Gastrocnemius medialis (tissue), 4 donors: ENCODE measurements at regions not wholly inside any gene's neighbourhood (a gene's known extent, or its start where the extent isn't known, plus 50 kb on each side); places are given as distances from the start of the nearest gene placed in this dataset.
A peak's percentile ranks its signal among the peaks of the same experiment; 100 is the strongest.
"Not testable (repeated sequence)": the region's sequence is repeated elsewhere in the genome, so short reads cannot be mapped to it uniquely, and the experiment has no call there.

ENCODE experiments used
- ATAC-seq, 2 donors: fragments of 150-250 bp; one replicate each; pipeline ENCODE4 v1.9.1; 2016
- DNase-seq, 2 donors: peaks; one replicate each; pipeline ENCODE4 v3.0.0-alpha.2; 2019
- H3K27ac ChIP-seq, 4 donors: fragments of 200-600 bp; sonication (generic); 1 replicate in 1 of 4; 2 replicates in 3 of 4; pipeline ENCODE4 v1.5.1; 2016 to 2018; ENCODE audit warnings: mild to moderate bottlenecking in 2 of 4, moderate library complexity in 1 of 4
- H3K27me3 ChIP-seq, 3 donors: fragments of 200-600 bp; sonication (generic) in 2 of 3; 1 replicate in 1 of 3; 2 replicates in 2 of 3; pipeline versions ENCODE4 v1.5.1 to v1.6.0; 2016 to 2019; ENCODE audit warnings: mild to moderate bottlenecking in 1 of 3, moderate library complexity in 1 of 3
- H3K36me3 ChIP-seq, 2 donors: fragments of 200-600 bp; sonication (generic) in 1 of 2; one replicate each; pipeline ENCODE4 v1.5.1; 2017 to 2018
- H3K4me1 ChIP-seq, 2 donors: fragments of 200-600 bp; sonication (generic) in 1 of 2; one replicate each; pipeline ENCODE4 v1.5.1; 2016 to 2017; ENCODE audit warnings: mild to moderate bottlenecking in 2 of 2
- H3K4me3 ChIP-seq, 4 donors: fragments of 200-600 bp; sonication (generic) in 3 of 4; 1 replicate in 1 of 4; 2 replicates in 3 of 4; pipeline ENCODE4 v1.5.1; 2016 to 2019; ENCODE audit warnings: mild to moderate bottlenecking in 2 of 4
- H3K9me3 ChIP-seq, 3 donors: fragments of 200-600 bp; sonication (generic) in 2 of 3; 1 replicate in 1 of 3; 2 replicates in 2 of 3; pipeline ENCODE4 v1.5.1; 2016 to 2019
- POLR2A ChIP-seq, 2 donors: fragments of 450-650 bp; IDR thresholded peaks; one replicate each; pipeline ENCODE4 v1.6.1; 2017; ENCODE audit warnings: antibody characterized with exemption in 2 of 2, mild to moderate bottlenecking in 2 of 2, moderate library complexity in 2 of 2
- in situ Hi-C, 4 donors: fragments of 200-750 bp; cut with MboI; loops; one replicate each; pipeline versions ENCODE4 v1.15.0 to v1.8.0; 2017; ENCODE audit warnings: low sequenced_read_pairs in 4 of 4
- intact Hi-C: fragments of 100-400 bp; cut with DNase I; formaldehyde crosslinking; loops from one replicate; pipeline ENCODE4 v1.15.1; 2023; ENCODE audit warnings: low total_unique reads
- TF ChIP-seq, protein P1 (sequence below), 5 experiments: fragments of 450-650 bp in 3 of 5; fragments of 200-600 bp in 2 of 5; sonication (generic) in 2 of 5; IDR thresholded peaks in 4 of 5; conservative IDR thresholded peaks in 1 of 5; 1 replicate in 4 of 5; 2 replicates in 1 of 5; pipeline ENCODE4 v1.5.1; 2016 to 2019; ENCODE audit warnings: antibody characterized with exemption in 5 of 5, mild to moderate bottlenecking in 3 of 5, moderate library complexity in 3 of 5

- in situ Hi-C loops (no loop called here), intact Hi-C loops (no loop called here)
- no peaks in the 10 kb centered on the region for H3K9me3 ChIP-seq
- H3K4me3 ChIP-seq = no peak overlapping the region
- no peak for DNase-seq
- no peaks in the 10 kb centered on the region for H3K27me3 ChIP-seq
- no peak for ATAC-seq
- no peak for TF ChIP-seq POLR2A (IDR thresholded peaks at IDR 0.05)
- TF ChIP-seq, protein P1, sequence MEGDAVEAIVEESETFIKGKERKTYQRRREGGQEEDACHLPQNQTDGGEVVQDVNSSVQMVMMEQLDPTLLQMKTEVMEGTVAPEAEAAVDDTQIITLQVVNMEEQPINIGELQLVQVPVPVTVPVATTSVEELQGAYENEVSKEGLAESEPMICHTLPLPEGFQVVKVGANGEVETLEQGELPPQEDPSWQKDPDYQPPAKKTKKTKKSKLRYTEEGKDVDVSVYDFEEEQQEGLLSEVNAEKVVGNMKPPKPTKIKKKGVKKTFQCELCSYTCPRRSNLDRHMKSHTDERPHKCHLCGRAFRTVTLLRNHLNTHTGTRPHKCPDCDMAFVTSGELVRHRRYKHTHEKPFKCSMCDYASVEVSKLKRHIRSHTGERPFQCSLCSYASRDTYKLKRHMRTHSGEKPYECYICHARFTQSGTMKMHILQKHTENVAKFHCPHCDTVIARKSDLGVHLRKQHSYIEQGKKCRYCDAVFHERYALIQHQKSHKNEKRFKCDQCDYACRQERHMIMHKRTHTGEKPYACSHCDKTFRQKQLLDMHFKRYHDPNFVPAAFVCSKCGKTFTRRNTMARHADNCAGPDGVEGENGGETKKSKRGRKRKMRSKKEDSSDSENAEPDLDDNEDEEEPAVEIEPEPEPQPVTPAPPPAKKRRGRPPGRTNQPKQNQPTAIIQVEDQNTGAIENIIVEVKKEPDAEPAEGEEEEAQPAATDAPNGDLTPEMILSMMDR (IDR thresholded peaks at IDR 0.05 in 4 of 5, conservative IDR thresholded peaks at IDR 0.05 in 1 of 5) = no peak
- no peaks in the 10 kb centered on the region for H3K36me3 ChIP-seq
- no peaks in the 10 kb centered on the region for H3K4me1 ChIP-seq
- no peak overlapping the region for H3K27ac ChIP-seq
Observed at GRCh38 chr3:56937580-56937979, 122.9 kb upstream of the SPATA12 start.

- Histone ChIP-seq H3K36me3 (no peaks in the 10 kb centered on the region), H3K27me3 (no peaks in the 10 kb centered on the region), H3K27ac (no peak overlapping the region), H3K4me1 (peaks cover 0 to 3% of the 10 kb centered on the region in 2 donors), H3K4me3 (no peak overlapping the region), H3K9me3 (no peaks in the 10 kb centered on the region)
- in situ Hi-C loops = no loop called here
- DNase-seq (no peak), ATAC-seq (no peak)
- intact Hi-C loops = no loop called here
- no peak for TF ChIP-seq POLR2A (IDR thresholded peaks at IDR 0.05)
- TF ChIP-seq, protein P1 (IDR thresholded peaks at IDR 0.05 in 4 of 5, conservative IDR thresholded peaks at IDR 0.05 in 1 of 5) = no peak
Observed at GRCh38 chr3:56935811-56936210, 124.7 kb upstream of the SPATA12 start.

DNA sequence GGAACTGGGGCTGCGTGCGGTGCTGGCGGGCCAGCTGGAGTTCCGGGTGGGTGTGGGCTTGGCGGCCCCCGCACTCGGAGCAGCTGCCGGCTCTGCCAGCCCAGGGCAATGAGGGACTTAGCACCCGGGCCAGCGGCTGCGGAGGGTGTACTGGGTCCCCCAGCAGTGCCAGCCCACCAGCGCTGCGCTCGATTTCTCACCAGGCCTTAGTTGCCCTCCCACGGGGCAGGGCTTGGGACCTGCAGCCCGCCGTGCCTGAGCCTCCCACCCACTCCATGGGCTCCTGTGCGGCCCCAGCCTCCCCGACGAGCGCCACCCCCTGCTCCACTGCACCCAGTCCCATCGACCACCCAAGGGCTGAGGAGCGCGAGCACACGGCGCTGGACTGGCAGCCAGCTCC is 126.0 kb upstream of the SPATA12 start:
- H3K27me3 ChIP-seq, H3K9me3 ChIP-seq, H3K36me3 ChIP-seq, in situ Hi-C loops, H3K4me1 ChIP-seq, ATAC-seq, DNase-seq, H3K27ac ChIP-seq, H3K4me3 ChIP-seq, intact Hi-C loops: not testable (repeated sequence)

DNA sequence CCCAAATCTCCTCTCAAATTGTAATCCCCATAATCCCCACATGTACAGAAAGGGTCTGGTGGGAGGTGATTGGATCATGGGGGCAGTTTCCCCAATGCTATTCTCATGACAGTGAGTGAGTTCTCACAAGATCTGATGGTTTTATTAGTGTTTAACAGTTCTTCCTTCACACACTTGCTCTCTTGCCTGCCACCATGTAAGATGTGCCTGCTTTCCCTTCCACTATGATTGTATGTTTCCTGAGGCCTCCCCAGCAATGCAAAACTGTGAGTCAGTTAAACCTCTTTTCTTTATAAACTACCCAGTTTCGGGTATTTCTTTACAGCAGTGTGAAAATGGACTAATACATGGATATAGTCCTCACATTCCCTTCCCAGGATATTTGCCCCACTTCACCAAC is 126.7 kb upstream of the SPATA12 start:
- Histone ChIP-seq H3K4me3 (no peak overlapping the region), H3K27me3 (no peaks in the 10 kb centered on the region), H3K9me3 (no peaks in the 10 kb centered on the region), H3K4me1 (peaks cover 0 to 6% of the 10 kb centered on the region in 2 donors), H3K27ac (no peak overlapping the region), H3K36me3 (no peaks in the 10 kb centered on the region)
- in situ Hi-C loops (no loop called here), intact Hi-C loops (no loop called here)
- DNase-seq (no peak), ATAC-seq (no peak)
- TF ChIP-seq POLR2A (IDR thresholded peaks at IDR 0.05) = no peak
- TF ChIP-seq, protein P1 (IDR thresholded peaks at IDR 0.05 in 4 of 5, conservative IDR thresholded peaks at IDR 0.05 in 1 of 5) = no peak

DNA sequence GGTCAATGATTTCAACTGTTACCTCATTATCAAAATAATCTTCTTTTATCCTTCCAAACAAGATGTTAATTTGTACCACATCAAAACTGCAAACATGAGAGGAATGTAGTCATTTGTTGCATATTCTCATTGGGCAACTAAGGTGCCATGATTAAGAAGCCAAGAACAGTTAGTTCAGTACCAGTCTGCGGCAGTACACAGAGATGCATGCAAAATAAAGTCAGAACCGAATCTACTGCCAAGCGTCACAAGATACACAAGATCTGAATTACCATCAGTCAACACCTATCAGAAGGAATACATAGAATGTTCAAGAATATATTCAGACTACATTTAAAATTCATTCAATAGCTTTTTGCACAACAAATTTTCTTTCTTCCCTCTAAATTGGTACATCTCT is 127.6 kb upstream of the SPATA12 start:
- Histone ChIP-seq H3K4me1 (peaks cover 0 to 10% of the 10 kb centered on the region in 2 donors), H3K36me3 (no peaks in the 10 kb centered on the region), H3K4me3 (no peak overlapping the region), H3K27ac (no peak overlapping the region), H3K27me3 (no peaks in the 10 kb centered on the region), H3K9me3 (no peaks in the 10 kb centered on the region)
- DNase-seq (no peak), ATAC-seq (peak in 1 of 2 donors; percentile 81)
- intact Hi-C loops = no loop called here
- TF ChIP-seq POLR2A (IDR thresholded peaks at IDR 0.05) = no peak
- TF ChIP-seq, protein P1 (IDR thresholded peaks at IDR 0.05 in 4 of 5, conservative IDR thresholded peaks at IDR 0.05 in 1 of 5) = no peak
- in situ Hi-C loops = no loop called here
